ENCODE measurements at regions not wholly inside any gene's neighbourhood (a gene's known extent, or its start where the extent isn't known, plus 50 kb on each side); places are given as distances from the start of the nearest gene placed in this dataset.

DNA sequence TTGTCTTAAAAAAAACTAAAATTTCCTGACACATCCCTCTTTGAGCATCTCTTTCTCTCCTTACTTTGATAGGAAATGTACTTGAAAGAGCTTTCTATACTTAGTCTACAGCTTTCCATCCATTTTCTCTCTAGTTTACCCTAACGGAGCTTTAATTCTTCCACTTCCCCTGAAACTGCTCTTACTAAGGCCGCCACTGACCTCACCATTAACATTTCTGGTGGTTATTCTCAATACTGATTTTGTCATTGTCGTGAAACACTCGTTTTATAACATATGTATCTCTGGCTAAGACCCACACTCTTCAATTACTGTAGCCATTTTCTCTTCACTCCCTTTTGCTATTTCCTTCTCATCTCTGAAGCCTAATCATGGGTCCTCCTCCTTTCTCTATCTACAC lies 262.0 kb upstream of the FERD3L start:
- Histone ChIP-seq H3K36me3 (no peaks in the 10 kb centered on the region), H3K27ac (no peak overlapping the region), H3K4me3 (no peak overlapping the region), H3K9me3 (no peaks in the 10 kb centered on the region), H3K27me3 (no peaks in the 10 kb centered on the region), H3K4me1 (no peaks in the 10 kb centered on the region)
- DNase-seq: no peak
- 55 to 85% (median 78%) methylated on average over 3 to 4 of the region's 4 CpGs for WGBS, 5 donors
- TF ChIP-seq POLR2A (IDR thresholded peaks at IDR 0.05) (no peak), EP300 (IDR thresholded peaks at IDR 0.05) (no peak), POLR2AphosphoS5 (IDR thresholded peaks at IDR 0.05) (no peak)
- TF ChIP-seq, protein P1, sequence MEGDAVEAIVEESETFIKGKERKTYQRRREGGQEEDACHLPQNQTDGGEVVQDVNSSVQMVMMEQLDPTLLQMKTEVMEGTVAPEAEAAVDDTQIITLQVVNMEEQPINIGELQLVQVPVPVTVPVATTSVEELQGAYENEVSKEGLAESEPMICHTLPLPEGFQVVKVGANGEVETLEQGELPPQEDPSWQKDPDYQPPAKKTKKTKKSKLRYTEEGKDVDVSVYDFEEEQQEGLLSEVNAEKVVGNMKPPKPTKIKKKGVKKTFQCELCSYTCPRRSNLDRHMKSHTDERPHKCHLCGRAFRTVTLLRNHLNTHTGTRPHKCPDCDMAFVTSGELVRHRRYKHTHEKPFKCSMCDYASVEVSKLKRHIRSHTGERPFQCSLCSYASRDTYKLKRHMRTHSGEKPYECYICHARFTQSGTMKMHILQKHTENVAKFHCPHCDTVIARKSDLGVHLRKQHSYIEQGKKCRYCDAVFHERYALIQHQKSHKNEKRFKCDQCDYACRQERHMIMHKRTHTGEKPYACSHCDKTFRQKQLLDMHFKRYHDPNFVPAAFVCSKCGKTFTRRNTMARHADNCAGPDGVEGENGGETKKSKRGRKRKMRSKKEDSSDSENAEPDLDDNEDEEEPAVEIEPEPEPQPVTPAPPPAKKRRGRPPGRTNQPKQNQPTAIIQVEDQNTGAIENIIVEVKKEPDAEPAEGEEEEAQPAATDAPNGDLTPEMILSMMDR (IDR thresholded peaks at IDR 0.05): no peak
- intact Hi-C loops (cut with DNase I; ENCODE audit: low total_unique reads): no loop called here

DNA sequence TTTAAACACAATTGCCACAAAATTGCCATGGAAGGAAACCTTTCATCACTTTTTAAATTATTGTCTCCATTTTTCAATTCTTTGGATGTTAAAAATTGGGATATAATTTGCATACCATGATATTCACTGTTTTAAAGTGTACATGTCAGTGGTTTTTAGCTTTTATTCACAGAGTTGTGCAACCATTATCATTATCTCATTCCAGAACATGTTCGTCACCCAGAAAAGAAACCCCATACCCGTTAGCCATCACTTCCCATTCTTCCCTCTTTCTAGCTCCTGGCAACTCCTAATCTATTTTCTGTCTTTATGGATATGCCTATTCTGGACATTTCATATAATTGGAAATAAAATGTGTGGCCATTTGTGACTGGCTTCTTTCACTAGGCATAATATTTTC lies 260.3 kb upstream of the FERD3L start:
- H3K4me3 ChIP-seq: no peak overlapping the region
- WGBS, 5 donors: 72 to 77% (median 76%) methylated on average over 2 of the region's 2 CpGs
- H3K36me3 ChIP-seq: no peaks in the 10 kb centered on the region
- intact Hi-C loops (cut with DNase I; ENCODE audit: low total_unique reads): no loop called here
- H3K4me1 ChIP-seq: no peaks in the 10 kb centered on the region
- no peak overlapping the region for H3K27ac ChIP-seq
- no peaks in the 10 kb centered on the region for H3K27me3 ChIP-seq
- no peaks in the 10 kb centered on the region for H3K9me3 ChIP-seq
- TF ChIP-seq POLR2A (IDR thresholded peaks at IDR 0.05) (no peak), EP300 (IDR thresholded peaks at IDR 0.05) (no peak), POLR2AphosphoS5 (IDR thresholded peaks at IDR 0.05) (no peak)
- TF ChIP-seq, protein P1 (IDR thresholded peaks at IDR 0.05): no peak
- no peak for DNase-seq

DNA sequence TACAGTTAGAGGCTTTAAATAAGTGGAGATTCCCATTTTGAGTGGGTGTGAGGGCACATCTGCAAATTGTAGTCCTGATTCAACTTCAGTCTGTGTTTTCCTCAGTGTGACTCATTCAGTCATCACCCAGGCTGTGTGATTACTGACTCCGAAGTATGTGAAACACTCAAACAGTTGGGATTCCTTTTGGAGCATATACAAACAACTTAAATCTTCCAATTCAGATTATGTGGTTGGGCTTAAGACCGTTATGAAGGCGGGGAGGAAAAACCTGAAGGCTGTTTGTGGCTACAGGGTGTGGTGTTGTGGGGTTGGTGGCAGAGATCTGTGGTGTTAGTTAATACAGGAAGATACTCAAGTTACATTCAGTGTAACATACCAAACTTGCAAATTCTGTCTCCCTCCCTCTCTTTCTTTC lies 259.7 kb upstream of the FERD3L start:
- DNase-seq: peak in 1 of 2 donors; percentile 30
- 11 to 19% (median 15%) methylated on average over 3 of the region's 3 CpGs for WGBS, 5 donors
- no peaks in the 10 kb centered on the region for H3K27me3 ChIP-seq
- no peak for TF ChIP-seq POLR2A (IDR thresholded peaks at IDR 0.05)
- no peak for TF ChIP-seq POLR2AphosphoS5 (IDR thresholded peaks at IDR 0.05)
- TF ChIP-seq, protein P1 (IDR thresholded peaks at IDR 0.05): no peak
- no peak for TF ChIP-seq EP300 (IDR thresholded peaks at IDR 0.05)
- no peak overlapping the region for H3K27ac ChIP-seq
- intact Hi-C loops (cut with DNase I; ENCODE audit: low total_unique reads): no loop called here
- H3K36me3 ChIP-seq: no peaks in the 10 kb centered on the region
- no peak overlapping the region for H3K4me3 ChIP-seq
- no peaks in the 10 kb centered on the region for H3K4me1 ChIP-seq
- no peaks in the 10 kb centered on the region for H3K9me3 ChIP-seq

DNA sequence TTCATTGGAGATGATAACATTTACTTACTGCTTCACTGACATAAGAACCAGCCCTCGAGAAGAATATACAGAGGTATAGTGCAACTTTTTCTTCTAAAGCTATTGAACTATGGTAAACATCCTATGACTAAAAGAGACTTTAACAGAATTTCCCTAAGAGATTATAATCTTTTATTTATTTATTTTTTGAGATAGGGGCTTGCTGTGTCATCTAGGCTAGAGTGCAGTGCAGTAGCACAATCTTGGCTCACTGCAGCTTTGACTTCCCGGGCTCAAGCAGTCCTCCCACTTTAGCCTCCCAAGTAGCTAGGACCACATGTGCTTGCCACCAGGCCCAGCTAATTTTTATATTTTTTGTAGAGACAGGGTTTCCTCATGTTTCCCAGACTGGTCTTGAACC lies 258.5 kb upstream of the FERD3L start:
- WGBS, 5 donors: 78 to 87% (median 84%) methylated on average over 2 of the region's 2 CpGs
- DNase-seq: no peak

More for the DNA sequence above, 258.5 kb upstream of the FERD3L start:
- intact Hi-C loops (cut with DNase I; ENCODE audit: low total_unique reads): no loop called here
- Histone ChIP-seq H3K27me3 (no peaks in the 10 kb centered on the region), H3K27ac (no peak overlapping the region), H3K4me3 (no peak overlapping the region), H3K4me1 (no peaks in the 10 kb centered on the region), H3K36me3 (no peaks in the 10 kb centered on the region), H3K9me3 (no peaks in the 10 kb centered on the region)
- no peak for TF ChIP-seq EP300 (IDR thresholded peaks at IDR 0.05)
- TF ChIP-seq, protein P1 (IDR thresholded peaks at IDR 0.05): no peak
- TF ChIP-seq POLR2AphosphoS5 (IDR thresholded peaks at IDR 0.05): no peak
- TF ChIP-seq POLR2A (IDR thresholded peaks at IDR 0.05): no peak
